Skin epidermis (tissue), 12 donors: ENCODE measurements at regions not wholly inside any gene's neighbourhood (a gene's known extent, or its start where the extent isn't known, plus 50 kb on each side); places are given as distances from the start of the nearest gene placed in this dataset.

Experiments used
- H3K27ac ChIP-seq, 21 experiments: fragments of 200-600 bp; sonication (generic) in 11 of 21; one replicate each; pipeline ENCODE4 v1.5.0; 2020; ENCODE audit warnings: mild to moderate bottlenecking in 3 of 21, inconsistent platforms in 2 of 21, moderate library complexity in 2 of 21
- H3K4me3 ChIP-seq, 7 experiments: fragments of 200-600 bp; sonication (generic) in 2 of 7; one replicate each; pipeline ENCODE4 v1.5.0; 2020; ENCODE audit warnings: inconsistent platforms in 2 of 7, mild to moderate bottlenecking in 2 of 7, moderate library complexity in 1 of 7

DNA sequence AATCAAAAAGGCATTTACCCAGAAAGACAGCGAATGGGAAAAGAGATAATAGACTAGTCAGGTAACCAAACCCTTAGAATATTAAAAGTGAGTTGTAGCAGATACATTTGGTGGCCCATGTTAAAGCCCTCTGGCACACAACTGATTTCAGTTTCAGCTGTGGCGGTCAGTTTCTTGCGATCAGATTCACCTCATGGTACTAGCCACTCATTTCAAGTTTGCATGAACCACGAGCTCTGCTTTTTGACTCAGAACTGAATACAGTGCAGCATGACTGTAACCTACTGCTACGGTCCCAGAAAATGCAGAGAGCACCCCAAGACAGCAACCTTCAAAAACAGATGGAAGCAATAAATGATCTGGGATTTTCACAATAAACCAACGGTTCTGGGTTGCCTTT, 919.1 kb upstream of the PCDH10 start:
- Histone ChIP-seq H3K27ac (no peak overlapping the region), H3K4me3 (no peak overlapping the region)

- no peak overlapping the region for H3K4me3 ChIP-seq
- H3K27ac ChIP-seq: no peak overlapping the region
These were observed 910.4 kb upstream of the PCDH10 start for GRCh38 chr4:132238697-132239096.

DNA sequence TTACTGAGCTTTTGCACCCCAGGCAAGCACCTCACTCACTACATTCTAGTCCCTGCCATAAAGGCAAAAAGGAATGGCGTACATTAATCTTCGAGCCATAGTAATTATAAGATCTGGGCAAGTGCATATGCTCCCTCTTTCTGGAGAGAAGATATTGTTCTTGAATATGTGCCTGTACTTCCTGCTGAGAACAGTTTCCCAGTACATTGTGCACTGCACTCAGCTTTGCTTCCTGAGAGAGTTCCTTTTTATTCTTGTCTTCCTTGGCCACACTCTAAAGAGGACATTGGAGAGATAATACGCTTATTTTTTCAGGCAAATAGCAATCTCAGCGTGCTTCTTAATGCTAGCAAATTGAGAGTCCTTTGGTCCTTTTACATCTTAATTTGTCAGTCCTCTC, 909.0 kb upstream of the PCDH10 start:
- H3K27ac ChIP-seq: no peak overlapping the region
- no peak overlapping the region for H3K4me3 ChIP-seq

DNA sequence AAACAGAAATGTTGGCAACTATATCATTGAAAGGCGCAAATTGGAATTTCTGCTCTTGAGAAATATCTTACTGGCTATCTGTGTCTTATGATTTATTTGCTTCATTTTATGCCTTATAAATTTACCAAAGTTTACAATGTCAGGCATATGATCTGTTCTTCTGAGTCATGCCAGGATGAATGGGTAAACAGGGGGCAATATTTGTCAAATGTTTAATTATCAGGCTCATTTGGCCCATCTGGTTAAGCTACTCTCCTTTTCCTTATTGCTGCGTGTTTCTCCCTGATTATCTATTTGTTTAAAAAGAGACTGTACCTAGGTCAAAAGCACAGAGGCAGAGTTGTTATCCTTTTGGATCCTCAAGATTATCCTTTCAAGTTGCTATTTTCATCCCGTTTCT, 903.8 kb upstream of the PCDH10 start:
- H3K27ac ChIP-seq: no peak overlapping the region
- no peak overlapping the region for H3K4me3 ChIP-seq

- Histone ChIP-seq H3K27ac (no peak overlapping the region), H3K4me3 (no peak overlapping the region)
These were observed 884.9 kb upstream of the PCDH10 start for GRCh38 chr4:132264176-132264575.

GRCh38 chr4:132266374-132266773, 882.7 kb upstream of the PCDH10 start:
- Histone ChIP-seq H3K4me3 (no peak overlapping the region), H3K27ac (no peak overlapping the region)

- no peak overlapping the region for H3K27ac ChIP-seq
- H3K4me3 ChIP-seq: no peak overlapping the region
These were observed 881.8 kb upstream of the PCDH10 start for GRCh38 chr4:132267321-132267720.

- H3K4me3 ChIP-seq: no peak overlapping the region
- H3K27ac ChIP-seq: no peak overlapping the region
These were observed 879.6 kb upstream of the PCDH10 start for GRCh38 chr4:132269303-132269990.

GRCh38 chr4:132275583-132276121, 873.4 kb upstream of the PCDH10 start:
- H3K27ac ChIP-seq: no peak overlapping the region
- no peak overlapping the region for H3K4me3 ChIP-seq

DNA sequence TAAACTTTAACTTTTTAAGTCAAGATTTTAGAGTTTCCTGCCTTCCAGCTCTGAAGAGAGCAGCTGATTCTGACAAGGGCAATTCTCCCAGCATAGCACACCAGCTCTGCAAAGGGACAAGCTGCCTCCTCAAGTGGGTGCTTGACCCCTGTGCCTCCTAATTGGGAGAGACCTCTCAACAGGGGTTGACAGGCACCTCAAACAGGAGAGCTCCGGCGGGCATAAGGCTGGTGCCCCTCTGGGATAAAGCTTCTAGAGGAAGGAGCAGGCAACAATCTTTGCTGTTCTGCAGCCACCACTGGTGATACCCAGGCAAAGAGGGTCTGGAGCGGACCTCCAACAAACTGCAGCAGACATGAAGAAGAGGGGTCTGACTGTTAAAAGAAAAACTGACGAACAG, 872.9 kb upstream of the PCDH10 start:
- Histone ChIP-seq H3K27ac (no peak overlapping the region), H3K4me3 (no peak overlapping the region)

GRCh38 chr4:132276989-132277388, 872.1 kb upstream of the PCDH10 start:
- H3K27ac ChIP-seq: no peak overlapping the region
- no peak overlapping the region for H3K4me3 ChIP-seq

- Histone ChIP-seq H3K27ac (no peak overlapping the region), H3K4me3 (no peak overlapping the region)
These were observed 867.4 kb upstream of the PCDH10 start for GRCh38 chr4:132281733-132282132.

GRCh38 chr4:132284910-132285426, 864.1 kb upstream of the PCDH10 start:
- no peak overlapping the region for H3K27ac ChIP-seq

DNA sequence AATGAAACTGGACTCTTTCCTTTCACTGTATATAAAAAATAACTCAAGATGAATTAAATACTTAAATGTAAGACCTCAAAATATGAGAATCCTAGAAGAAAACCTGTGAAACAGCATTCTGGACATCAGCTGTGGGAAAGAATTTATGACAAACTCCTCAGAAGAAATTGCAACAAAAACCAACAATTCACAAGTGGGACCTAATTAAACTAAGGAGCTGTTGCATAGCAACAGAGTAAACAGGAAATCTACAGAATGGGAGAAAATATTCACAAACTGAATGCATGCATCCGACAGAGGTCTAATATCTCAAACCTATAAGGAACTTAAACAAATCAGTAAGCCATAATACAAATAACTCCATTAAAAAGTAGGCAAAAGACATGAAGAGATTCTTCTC, 851.7 kb upstream of the PCDH10 start:
- Histone ChIP-seq H3K27ac (no peak overlapping the region), H3K4me3 (no peak overlapping the region)

More at GRCh38 chr4:132284910-132285426, 864.1 kb upstream of the PCDH10 start:
- no peak overlapping the region for H3K4me3 ChIP-seq

DNA sequence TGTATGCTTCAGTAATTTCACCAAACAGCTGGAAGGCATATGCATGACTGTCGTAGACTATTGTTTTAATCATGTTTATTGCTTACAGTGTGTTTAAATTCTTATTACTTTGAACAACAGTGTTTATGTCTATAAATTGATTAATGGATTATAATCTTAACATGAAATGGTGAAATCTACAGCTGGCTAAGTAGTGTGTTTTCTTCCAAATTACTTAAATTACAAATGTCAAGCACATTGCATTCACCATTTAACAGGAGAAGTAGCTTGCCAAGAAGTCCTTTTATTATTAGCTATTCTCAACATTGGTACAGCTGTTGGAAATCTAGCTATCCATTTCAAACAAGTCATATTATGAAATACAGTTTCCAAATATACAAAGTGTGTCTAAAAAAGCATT, 849.3 kb upstream of the PCDH10 start:
- Histone ChIP-seq H3K27ac (no peak overlapping the region), H3K4me3 (no peak overlapping the region)

GRCh38 chr4:132312521-132312920, 836.6 kb upstream of the PCDH10 start:
- H3K4me3 ChIP-seq: no peak overlapping the region

GRCh38 chr4:132313852-132314251, 835.2 kb upstream of the PCDH10 start:
- Histone ChIP-seq H3K27ac (no peak overlapping the region), H3K4me3 (no peak overlapping the region)

More at GRCh38 chr4:132312521-132312920, 836.6 kb upstream of the PCDH10 start:
- no peak overlapping the region for H3K27ac ChIP-seq

DNA sequence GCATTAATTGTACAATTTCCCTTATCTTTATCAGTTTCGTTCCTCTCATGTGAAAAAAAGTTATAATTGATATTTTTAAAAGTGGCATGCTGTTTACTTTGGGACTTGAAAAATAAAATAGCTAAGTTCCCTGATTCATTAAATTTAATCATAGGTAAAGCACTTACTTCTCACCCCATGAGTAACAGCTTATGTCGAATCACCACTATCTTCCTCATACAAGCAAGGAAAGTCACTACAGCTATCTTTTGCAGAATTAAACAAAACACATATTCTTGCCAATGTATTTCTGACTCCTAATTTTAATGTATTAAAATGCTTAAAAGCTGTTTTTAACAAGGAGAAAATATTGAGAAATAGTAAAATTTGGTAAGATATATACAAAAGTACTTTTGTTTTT, 832.4 kb upstream of the PCDH10 start:
- Histone ChIP-seq H3K27ac (no peak overlapping the region), H3K4me3 (no peak overlapping the region)

GRCh38 chr4:132317923-132318322, 831.2 kb upstream of the PCDH10 start:
- Histone ChIP-seq H3K27ac (no peak overlapping the region), H3K4me3 (no peak overlapping the region)

GRCh38 chr4:132328761-132329160, 820.3 kb upstream of the PCDH10 start:
- no peak overlapping the region for H3K27ac ChIP-seq
- no peak overlapping the region for H3K4me3 ChIP-seq

DNA sequence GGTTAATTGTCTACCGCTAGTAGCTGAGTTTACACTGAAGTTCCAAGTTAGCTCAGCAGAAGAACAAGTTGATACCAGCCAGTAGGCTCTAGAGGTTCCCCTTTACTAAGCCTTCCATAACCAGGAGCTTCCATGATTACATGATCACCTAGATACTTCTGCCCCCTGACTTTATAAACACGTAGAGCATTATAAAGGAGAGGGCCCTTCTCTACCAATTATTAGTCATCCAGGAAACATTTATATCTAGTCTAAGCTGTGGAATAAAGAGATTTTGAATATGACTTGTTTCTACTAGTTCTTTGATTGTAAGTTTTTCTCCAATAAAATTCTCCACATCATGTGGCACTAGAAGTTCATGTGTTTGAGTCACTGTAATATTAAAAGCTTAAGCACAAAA, 818.1 kb upstream of the PCDH10 start:
- H3K27ac ChIP-seq: no peak overlapping the region

More for the DNA sequence above, 818.1 kb upstream of the PCDH10 start:
- H3K4me3 ChIP-seq: no peak overlapping the region
